ENCODE measurements at regions not wholly inside any gene's neighbourhood (a gene's known extent, or its start where the extent isn't known, plus 50 kb on each side); places are given as distances from the start of the nearest gene placed in this dataset.
"Not testable (repeated sequence)": the region's sequence is repeated elsewhere in the genome, so short reads cannot be mapped to it uniquely, and the experiment has no call there.

DNA sequence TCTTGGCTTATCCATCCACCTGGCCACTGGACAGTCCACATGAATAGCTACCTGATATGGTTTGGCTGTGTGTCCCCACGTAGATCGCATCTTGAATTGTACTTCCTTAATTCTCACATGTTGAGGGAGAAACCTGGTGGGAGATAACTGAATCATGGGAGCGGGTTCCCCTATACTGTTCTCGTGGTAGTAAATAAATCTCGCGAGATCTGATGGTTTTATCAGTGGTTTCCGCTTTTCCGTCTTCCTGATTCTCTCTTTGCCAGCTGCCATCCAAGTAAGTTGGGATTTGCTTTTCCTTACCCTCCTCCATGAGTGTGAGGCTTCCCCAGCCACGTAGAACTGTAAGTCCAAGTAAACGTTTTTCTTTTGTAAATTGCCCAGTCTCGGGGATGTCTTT, 720.8 kb downstream of the PRIM2 start:
- H3K9me3 ChIP-seq (ENCODE audit: control insufficient read depth, low read depth, low read length) = peaks cover 12% of the 10 kb centered on the region
- H3K79me2 ChIP-seq (ENCODE audit: insufficient read depth, low read length); H3K27me3 Mint-ChIP-seq (ENCODE audit: low read depth); H3K56ac ChIP-seq (ENCODE audit: insufficient read length, low read depth, low read length); H3K18ac ChIP-seq (ENCODE audit: insufficient read length, low read depth, low read length); H3K4ac ChIP-seq (ENCODE audit: low read depth, low read length); H3K23ac ChIP-seq (ENCODE audit: insufficient read length, low read depth, low read length); H3K14ac ChIP-seq (ENCODE audit: insufficient read depth, low read length); DNase-seq; H3K27ac Mint-ChIP-seq; H4K91ac ChIP-seq (ENCODE audit: insufficient read length, low read depth, low read length); H3K79me1 ChIP-seq (ENCODE audit: insufficient read depth, low read depth, low read length, poor library complexity, severe bottlenecking); H3K4me1 Mint-ChIP-seq; H2BK5ac ChIP-seq (ENCODE audit: insufficient read length, low read length); H2AFZ ChIP-seq (ENCODE audit: low read length); H2AK5ac ChIP-seq (ENCODE audit: insufficient read length, low read length); H3K9ac ChIP-seq (ENCODE audit: extremely low read depth, insufficient read length, low read length); H2BK120ac ChIP-seq (ENCODE audit: low read depth, low read length, poor library complexity, severe bottlenecking); H3K4me2 ChIP-seq (ENCODE audit: insufficient read depth, insufficient read length, low read length); H4K8ac ChIP-seq (replicated peaks; ENCODE audit: insufficient read length, low read depth, low read length); H2BK20ac ChIP-seq (ENCODE audit: low read depth, low read length, poor library complexity, severe bottlenecking); H3T11ph ChIP-seq (ENCODE audit: low read length); H3K23me2 ChIP-seq (ENCODE audit: insufficient read length, low read depth, low read length, poor library complexity, severe bottlenecking); H3K4me1 ChIP-seq (ENCODE audit: insufficient read depth, low read length); H4K20me1 ChIP-seq (ENCODE audit: control insufficient read depth, insufficient read depth, insufficient read length); H3K27ac ChIP-seq (ENCODE audit: insufficient read length, low read depth, low read length); H2BK15ac ChIP-seq (ENCODE audit: low read depth, low read length); H3K4me3 Mint-ChIP-seq; H4K5ac ChIP-seq (ENCODE audit: insufficient read length, low read depth, low read length); H2BK12ac ChIP-seq (ENCODE audit: insufficient read length, low read depth, low read length); H3K27me3 ChIP-seq (ENCODE audit: insufficient read depth, low read length): not testable (repeated sequence)
- no CpG with 5 or more reads among the region's 11 CpGs for WGBS (ENCODE audit: extremely low coverage, insufficient read length, low lambda C conversion rate)
- H3K9me3 Mint-ChIP-seq = peaks cover 22 to 64% of the 10 kb centered on the region in 2 experiments
- H3K36me3 Mint-ChIP-seq (ENCODE audit: insufficient read depth in 1 of 3, low read depth in 3 of 3) = peaks cover 0 to 11% (median 0%) of the 10 kb centered on the region in 3 experiments; a peak in 2 of 7 replicates

DNA sequence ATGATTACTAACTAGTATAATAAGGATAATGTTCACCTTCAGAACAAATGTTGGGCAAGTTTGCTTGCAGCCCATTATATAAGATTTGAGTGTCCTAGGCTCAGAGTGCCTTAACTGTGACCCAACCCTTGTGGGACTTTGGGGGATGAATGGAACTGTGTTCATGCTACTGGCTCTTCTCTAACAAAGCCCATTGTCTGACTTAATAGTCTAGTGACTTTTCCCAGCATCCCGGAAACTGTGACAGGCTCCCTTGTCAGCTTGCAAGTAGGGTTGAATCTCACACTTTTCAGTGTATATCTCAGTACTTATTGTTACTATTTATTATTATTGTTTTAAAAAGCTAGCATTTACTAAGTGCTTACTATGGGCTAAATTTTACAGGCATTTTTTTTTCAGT, 729.2 kb downstream of the PRIM2 start:
- not testable (repeated sequence) for H3K9ac ChIP-seq (ENCODE audit: extremely low read depth, insufficient read length, low read length); H2BK120ac ChIP-seq (ENCODE audit: low read depth, low read length, poor library complexity, severe bottlenecking); H3K27ac Mint-ChIP-seq; H3K18ac ChIP-seq (ENCODE audit: insufficient read length, low read depth, low read length); H3K4me2 ChIP-seq (ENCODE audit: insufficient read depth, insufficient read length, low read length); H3K23ac ChIP-seq (ENCODE audit: insufficient read length, low read depth, low read length); H3K4ac ChIP-seq (ENCODE audit: low read depth, low read length); H3K27me3 ChIP-seq (ENCODE audit: insufficient read depth, low read length); H3T11ph ChIP-seq (ENCODE audit: low read length); H4K8ac ChIP-seq (replicated peaks; ENCODE audit: insufficient read length, low read depth, low read length); H2AFZ ChIP-seq (ENCODE audit: low read length); H3K4me3 Mint-ChIP-seq; H2BK12ac ChIP-seq (ENCODE audit: insufficient read length, low read depth, low read length); H4K20me1 ChIP-seq (ENCODE audit: control insufficient read depth, insufficient read depth, insufficient read length); H3K56ac ChIP-seq (ENCODE audit: insufficient read length, low read depth, low read length); H3K4me1 ChIP-seq (ENCODE audit: insufficient read depth, low read length); H4K91ac ChIP-seq (ENCODE audit: insufficient read length, low read depth, low read length); H3K14ac ChIP-seq (ENCODE audit: insufficient read depth, low read length); DNase-seq; H2AK5ac ChIP-seq (ENCODE audit: insufficient read length, low read length); H3K79me2 ChIP-seq (ENCODE audit: insufficient read depth, low read length); H3K27ac ChIP-seq (ENCODE audit: insufficient read length, low read depth, low read length); H3K79me1 ChIP-seq (ENCODE audit: insufficient read depth, low read depth, low read length, poor library complexity, severe bottlenecking); H4K5ac ChIP-seq (ENCODE audit: insufficient read length, low read depth, low read length); H2BK15ac ChIP-seq (ENCODE audit: low read depth, low read length); H3K23me2 ChIP-seq (ENCODE audit: insufficient read length, low read depth, low read length, poor library complexity, severe bottlenecking); H2BK20ac ChIP-seq (ENCODE audit: low read depth, low read length, poor library complexity, severe bottlenecking); H3K27me3 Mint-ChIP-seq (ENCODE audit: low read depth); H2BK5ac ChIP-seq (ENCODE audit: insufficient read length, low read length); H3K36me3 Mint-ChIP-seq (ENCODE audit: insufficient read depth in 1 of 3, low read depth in 3 of 3); H3K4me1 Mint-ChIP-seq
- H3K9me3 Mint-ChIP-seq = peaks cover 13 to 64% of the 10 kb centered on the region in 2 experiments
- peaks cover 13% of the 10 kb centered on the region for H3K9me3 ChIP-seq (ENCODE audit: control insufficient read depth, low read depth, low read length)
- WGBS (ENCODE audit: extremely low coverage, insufficient read length, low lambda C conversion rate) = no CpG with 5 or more reads among the region's 1 CpG
